ENCODE measurements at regions not wholly inside any gene's neighbourhood (a gene's known extent, or its start where the extent isn't known, plus 50 kb on each side); places are given as distances from the start of the nearest gene placed in this dataset.
A peak's percentile ranks its signal among the peaks of the same experiment; 100 is the strongest.

- DNase-seq = no peak
These were observed 533.3 kb upstream of the CXADR start for GRCh38 chr21:16979574-16979973.

GRCh38 chr21:16983420-16983819 is 529.4 kb upstream of the CXADR start:
- DNase-seq = no peak

- no peak for DNase-seq
These were observed 520.4 kb upstream of the CXADR start for GRCh38 chr21:16992448-16992847.

- DNase-seq = no peak
These were observed 519.3 kb upstream of the CXADR start for GRCh38 chr21:16993416-16994038.

- DNase-seq = no peak
These were observed 510.1 kb upstream of the CXADR start for GRCh38 chr21:17002594-17003257.

GRCh38 chr21:17003258-17003615 is 509.6 kb upstream of the CXADR start:
- no peak for DNase-seq

- DNase-seq = no peak
These were observed 509.0 kb upstream of the CXADR start for GRCh38 chr21:17003763-17004373.

- no peak for DNase-seq
These were observed 480.6 kb upstream of the CXADR start for GRCh38 chr21:17032141-17032655.

GRCh38 chr21:17044696-17045095 is 468.1 kb upstream of the CXADR start:
- DNase-seq = no peak

- no peak for DNase-seq
These were observed 467.5 kb upstream of the CXADR start for GRCh38 chr21:17045214-17045853.

GRCh38 chr21:17048974-17049373 is 463.9 kb upstream of the CXADR start:
- DNase-seq = no peak

- DNase-seq = peak; percentile 25
These were observed 462.7 kb upstream of the CXADR start for GRCh38 chr21:17050156-17050555.

- no peak for DNase-seq
These were observed 462.2 kb upstream of the CXADR start for GRCh38 chr21:17050646-17051045.

- no peak for DNase-seq
These were observed 461.8 kb upstream of the CXADR start for GRCh38 chr21:17051054-17051453.

GRCh38 chr21:17053321-17053720 is 459.5 kb upstream of the CXADR start:
- no peak for DNase-seq

GRCh38 chr21:17059936-17060335 is 452.9 kb upstream of the CXADR start:
- no peak for DNase-seq

- DNase-seq = no peak
These were observed 446.8 kb upstream of the CXADR start for GRCh38 chr21:17066006-17066405.

- DNase-seq = no peak
These were observed 441.8 kb upstream of the CXADR start for GRCh38 chr21:17071093-17071492.

- DNase-seq = no peak
These were observed 431.6 kb upstream of the CXADR start for GRCh38 chr21:17081193-17081592.

- no peak for DNase-seq
These were observed 429.9 kb upstream of the CXADR start for GRCh38 chr21:17082843-17083483.

- no peak for DNase-seq
These were observed 427.1 kb upstream of the CXADR start for GRCh38 chr21:17085707-17086106.

GRCh38 chr21:17088500-17088899 is 424.3 kb upstream of the CXADR start:
- DNase-seq = no peak

GRCh38 chr21:17089091-17089491 is 423.8 kb upstream of the CXADR start:
- DNase-seq = peak; percentile 6
